ENCODE measurements at regions not wholly inside any gene's neighbourhood (a gene's known extent, or its start where the extent isn't known, plus 50 kb on each side); places are given as distances from the start of the nearest gene placed in this dataset.
"Not testable (repeated sequence)": the region's sequence is repeated elsewhere in the genome, so short reads cannot be mapped to it uniquely, and the experiment has no call there.

DNA sequence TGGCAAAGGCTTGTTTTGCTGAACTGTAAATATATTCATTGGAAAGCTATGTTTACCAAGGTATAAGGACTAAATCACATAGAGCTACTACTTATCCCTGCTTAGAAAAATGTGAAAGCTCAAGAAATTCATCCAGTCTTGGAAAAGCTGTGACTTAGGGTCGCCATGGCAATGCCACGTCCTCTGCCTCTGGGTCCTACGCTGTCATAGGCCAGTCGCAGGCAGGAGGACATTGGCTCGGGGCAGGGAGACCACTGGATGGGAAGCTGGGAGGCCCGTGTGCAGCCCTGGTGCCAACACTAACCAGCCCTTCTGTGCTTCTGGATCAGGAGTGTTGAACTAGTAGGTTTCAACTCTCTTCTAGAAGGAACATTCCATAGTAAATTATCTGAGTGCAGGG, 67.3 kb upstream of the PDZD8 start:
- H3K36me3 Mint-ChIP-seq = peaks cover 27 to 28% of the 10 kb centered on the region in 2 donors
- DNase-seq (ENCODE audit: low spot score in 2 of 2) (no peak), ATAC-seq (no peak)
- H3K27ac Mint-ChIP-seq = no peak overlapping the region
- peaks cover 26 to 28% of the 10 kb centered on the region in 2 donors for H3K9me3 Mint-ChIP-seq

DNA sequence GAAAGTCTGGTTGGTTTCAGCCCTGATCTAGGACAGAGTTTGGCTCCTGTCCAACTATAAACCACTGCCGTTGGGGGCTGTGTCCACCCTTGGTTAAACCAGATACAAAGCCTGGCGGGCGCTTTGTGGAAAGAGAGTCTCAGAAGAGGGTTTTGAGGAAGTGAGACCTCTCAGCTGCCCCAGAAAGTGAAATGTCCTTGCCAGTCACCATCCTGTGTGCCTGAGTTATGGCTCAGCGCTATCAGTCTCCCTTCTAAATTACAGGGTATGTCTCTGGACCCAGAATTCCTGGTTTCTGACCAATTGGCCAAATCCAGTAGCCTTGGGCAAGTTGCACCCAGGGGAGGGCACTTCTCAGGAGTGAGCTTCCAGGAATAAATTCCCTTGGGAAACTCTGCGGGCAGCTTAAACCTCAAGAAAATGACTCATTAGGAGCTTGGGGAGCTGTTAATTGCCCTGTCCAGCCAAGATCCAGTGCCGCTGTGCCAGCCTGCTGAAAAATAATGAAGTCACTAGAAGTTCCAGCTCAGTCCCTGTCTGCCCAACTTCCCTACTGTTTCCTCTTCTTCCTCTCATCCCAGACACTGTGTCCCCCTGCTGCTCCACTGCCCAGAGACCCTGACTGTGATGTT, 66.7 kb upstream of the PDZD8 start:
- DNase-seq (ENCODE audit: low spot score in 2 of 2) (no peak), ATAC-seq (no peak)
- H3K27ac Mint-ChIP-seq = no peak overlapping the region
- H3K36me3 Mint-ChIP-seq = peaks cover 21 to 22% of the 10 kb centered on the region in 2 donors
- peaks cover 20 to 24% of the 10 kb centered on the region in 2 donors for H3K9me3 Mint-ChIP-seq

DNA sequence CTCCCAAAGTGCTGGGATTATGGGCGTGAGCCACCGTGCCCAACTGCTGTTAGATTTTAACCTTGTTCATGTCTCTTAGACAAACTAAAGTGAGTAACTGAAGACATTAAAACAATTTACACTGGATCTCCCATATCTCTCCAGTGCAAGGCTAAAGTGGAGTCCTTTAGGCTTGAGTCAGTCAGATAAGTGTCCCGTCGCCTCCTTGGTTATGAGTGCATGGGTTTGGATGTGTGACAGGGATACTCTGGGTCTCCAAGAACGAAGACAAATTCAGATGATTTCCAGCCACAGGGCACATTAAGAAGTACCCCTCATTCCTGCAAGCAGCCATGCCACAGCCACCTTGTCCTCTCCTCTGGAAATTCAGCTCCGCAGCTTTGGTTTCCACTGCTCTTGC, 66.1 kb upstream of the PDZD8 start:
- DNase-seq (ENCODE audit: low spot score in 2 of 2) (no peak), ATAC-seq (no peak)
- Mint-ChIP-seq H3K9me3 (peaks cover 15 to 22% of the 10 kb centered on the region in 2 donors), H3K36me3 (peaks cover 15 to 17% of the 10 kb centered on the region in 2 donors), H3K27ac (no peak overlapping the region)

DNA sequence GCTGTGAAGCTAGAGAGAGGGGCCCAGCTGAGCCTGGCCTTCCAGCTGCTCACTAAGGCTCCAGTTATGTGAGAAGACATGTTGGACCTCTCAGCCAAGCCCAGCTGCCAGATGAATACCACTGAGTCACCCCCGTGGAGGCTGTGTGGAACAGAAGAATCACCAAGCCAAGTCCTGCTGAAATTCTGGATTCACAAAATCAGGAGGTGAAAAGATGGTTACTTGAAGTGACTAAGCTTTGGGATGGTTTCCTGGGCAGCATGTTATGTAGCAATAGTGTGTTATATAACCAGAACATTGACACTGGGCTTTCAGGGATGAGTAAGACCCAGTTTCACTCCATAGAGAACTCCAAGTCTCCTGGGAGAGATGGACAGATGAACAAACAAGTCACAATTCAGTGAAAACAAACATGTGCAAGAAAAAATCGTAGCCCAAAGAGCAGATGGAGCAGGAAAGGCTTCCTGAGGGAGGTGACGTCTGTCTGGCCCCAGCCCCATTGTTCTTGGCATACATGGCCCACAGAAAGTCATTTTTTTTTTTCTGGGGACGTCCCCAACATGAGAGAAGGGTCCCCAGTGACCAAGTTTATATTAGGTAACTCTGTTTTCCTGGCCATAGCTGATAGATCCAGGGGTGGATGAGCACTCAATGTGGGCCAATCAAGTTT, 64.1 kb upstream of the PDZD8 start:
- no peak for ATAC-seq
- Mint-ChIP-seq H3K27ac (no peak overlapping the region), H3K36me3 (no peaks in the 10 kb centered on the region), H3K9me3 (peaks cover 4% of the 10 kb centered on the region in 2 donors)
- DNase-seq (ENCODE audit: low spot score in 2 of 2) = no peak

DNA sequence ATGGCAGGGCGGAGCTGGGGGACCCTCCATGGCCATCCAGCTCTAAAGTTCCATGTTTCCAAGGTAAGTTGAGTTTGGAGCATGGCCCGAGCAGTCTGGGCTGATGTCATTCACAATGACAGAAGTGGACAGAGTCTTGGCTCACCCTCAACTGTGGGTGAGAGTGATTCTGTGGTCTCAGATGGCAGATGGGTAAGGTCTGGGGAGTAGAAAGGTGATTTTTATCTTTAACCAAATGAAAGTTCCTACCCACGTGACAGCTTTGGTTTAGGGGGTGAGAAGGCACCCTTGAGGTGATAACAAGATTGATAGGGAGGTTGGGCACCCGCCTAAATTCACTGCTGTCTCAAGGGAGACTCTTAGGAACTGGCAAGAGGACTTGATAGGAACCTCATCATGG, 57.6 kb upstream of the PDZD8 start:
- no peak for DNase-seq (ENCODE audit: low spot score in 2 of 2)
- Mint-ChIP-seq H3K9me3 (no peaks in the 10 kb centered on the region), H3K36me3 (no peaks in the 10 kb centered on the region), H3K27ac (no peak overlapping the region)
- ATAC-seq = no peak

- H3K9me3 Mint-ChIP-seq = no peaks in the 10 kb centered on the region
- ATAC-seq (no peak), DNase-seq (ENCODE audit: low spot score in 2 of 2) (no peak)
- H3K27ac Mint-ChIP-seq = no peak overlapping the region
- H3K36me3 Mint-ChIP-seq = no peaks in the 10 kb centered on the region
Measured at GRCh38 chr10:117431160-117431559, 55.9 kb upstream of the PDZD8 start.

GRCh38 chr10:117430535-117430934, 55.3 kb upstream of the PDZD8 start:
- DNase-seq (ENCODE audit: low spot score in 2 of 2); H3K36me3 Mint-ChIP-seq; H3K27ac Mint-ChIP-seq; H3K9me3 Mint-ChIP-seq; ATAC-seq: not testable (repeated sequence)

- DNase-seq (ENCODE audit: low spot score in 2 of 2) = no peak
- ATAC-seq = no peak
- no peaks in the 10 kb centered on the region for H3K36me3 Mint-ChIP-seq
- no peaks in the 10 kb centered on the region for H3K9me3 Mint-ChIP-seq
- H3K27ac Mint-ChIP-seq = no peak overlapping the region
Measured at GRCh38 chr10:117429643-117430265, 54.5 kb upstream of the PDZD8 start.

- DNase-seq (ENCODE audit: low spot score in 2 of 2) (no peak), ATAC-seq (no peak)
- Mint-ChIP-seq H3K27ac (no peak overlapping the region), H3K9me3 (no peaks in the 10 kb centered on the region), H3K36me3 (peaks cover 0 to under 1% of the 10 kb centered on the region in 2 donors)
Measured at GRCh38 chr10:117427356-117427755, 52.1 kb upstream of the PDZD8 start.

GRCh38 chr10:117425974-117426566, 50.8 kb upstream of the PDZD8 start:
- peaks cover 0 to 3% of the 10 kb centered on the region in 2 donors for H3K9me3 Mint-ChIP-seq

GRCh38 chr10:117424883-117425649, 49.8 kb upstream of the PDZD8 start:
- Mint-ChIP-seq H3K9me3 (peaks cover 0 to 5% of the 10 kb centered on the region in 2 donors), H3K36me3 (peaks cover 0 to 12% of the 10 kb centered on the region in 2 donors), H3K27ac (no peak overlapping the region)
- DNase-seq (ENCODE audit: low spot score in 2 of 2) (no peak), ATAC-seq (no peak)

More at GRCh38 chr10:117425974-117426566, 50.8 kb upstream of the PDZD8 start:
- peaks cover 0 to 10% of the 10 kb centered on the region in 2 donors for H3K36me3 Mint-ChIP-seq
- no peak for DNase-seq (ENCODE audit: low spot score in 2 of 2)
- no peak overlapping the region for H3K27ac Mint-ChIP-seq
- no peak for ATAC-seq
